GM19351 (cell line): ENCODE measurements at regions not wholly inside any gene's neighbourhood (a gene's known extent, or its start where the extent isn't known, plus 50 kb on each side); places are given as distances from the start of the nearest gene placed in this dataset.
"Not testable (repeated sequence)": the region's sequence is repeated elsewhere in the genome, so short reads cannot be mapped to it uniquely, and the experiment has no call there.

Experiments
- ATAC-seq: cut with Tn5 transposase; IDR thresholded peaks from one replicate; pipeline ENCODE4 v1.9.1; 2021; ENCODE audit warnings: mild to moderate bottlenecking, moderate library complexity; ENCODE audit not compliant: unreplicated experiment

DNA sequence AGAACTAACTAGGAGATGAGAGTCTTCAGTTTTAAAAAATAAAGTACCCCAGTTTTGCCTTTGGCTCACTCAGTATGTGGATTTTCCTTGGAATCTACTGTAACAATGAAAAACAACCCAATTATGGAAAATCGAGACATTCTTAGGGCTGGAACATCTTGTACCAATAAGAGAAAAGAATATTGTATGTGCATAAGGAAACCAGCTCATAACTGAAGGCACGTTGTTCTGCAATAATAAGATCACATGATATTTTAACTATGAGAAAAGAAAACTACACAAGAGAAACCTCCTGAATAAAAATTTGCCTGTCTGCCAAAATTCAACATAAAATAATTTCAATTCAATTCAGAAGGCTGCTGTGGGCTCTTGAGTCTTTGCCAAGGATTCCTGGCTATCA lies 261.8 kb upstream of the EDNRA start:
- no peak for ATAC-seq

DNA sequence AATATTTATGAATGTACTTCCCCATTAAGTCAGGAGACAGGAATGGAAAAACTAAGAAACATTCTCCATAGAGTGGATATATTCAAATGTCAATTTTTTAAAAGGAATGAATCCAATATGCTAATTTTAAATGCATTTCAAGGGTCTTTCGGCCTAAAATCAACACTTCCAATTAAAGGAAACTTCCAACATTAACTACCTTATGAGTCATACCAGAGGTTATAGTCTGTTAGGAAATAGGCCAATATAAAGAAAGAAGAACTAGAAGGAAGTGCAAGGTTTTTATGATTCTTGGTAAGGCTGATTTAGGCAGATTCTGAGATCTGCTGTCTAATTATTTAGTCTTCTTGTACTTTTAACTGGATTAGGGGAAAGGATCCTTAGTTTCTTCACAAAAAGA lies 260.1 kb upstream of the EDNRA start:
- no peak for ATAC-seq

DNA sequence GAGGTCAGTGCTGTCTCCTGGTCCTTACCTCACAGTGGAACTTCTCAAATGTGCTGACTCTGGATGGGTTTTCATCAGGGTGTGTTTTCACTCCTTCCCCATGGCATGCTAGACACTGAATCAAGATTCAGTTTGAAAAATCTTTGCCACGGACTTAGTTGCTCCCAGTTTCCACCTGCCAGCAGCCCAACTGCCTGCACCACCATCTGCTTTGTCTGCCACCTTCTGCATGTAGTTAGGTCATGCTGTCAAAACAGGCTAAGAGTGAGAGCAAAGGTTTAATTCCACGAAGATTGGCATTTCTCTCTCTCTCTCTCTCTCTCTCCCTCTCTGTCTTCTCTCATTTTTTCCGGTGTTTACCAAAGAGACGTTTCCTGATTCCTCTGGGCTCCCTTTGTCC lies 258.0 kb upstream of the EDNRA start:
- no peak for ATAC-seq

DNA sequence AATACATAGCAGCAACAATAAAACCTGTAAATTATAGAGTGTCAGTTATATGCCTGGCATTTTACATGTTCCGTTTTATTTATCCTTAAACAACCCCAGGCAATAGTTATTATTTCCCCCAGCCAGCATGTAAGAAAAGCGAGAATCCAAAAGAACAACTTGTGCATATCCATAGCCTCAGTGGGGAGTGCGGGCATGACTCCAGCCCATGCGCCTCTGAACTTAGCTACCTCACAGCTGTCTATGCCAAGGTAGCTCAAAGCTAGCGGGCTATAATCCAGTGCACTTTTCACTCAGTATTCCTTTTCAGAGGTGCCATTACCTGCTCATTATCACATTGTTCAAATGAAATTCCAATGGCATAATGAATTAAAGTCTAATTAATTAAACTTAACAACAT lies 257.3 kb upstream of the EDNRA start:
- ATAC-seq, result no peak

DNA sequence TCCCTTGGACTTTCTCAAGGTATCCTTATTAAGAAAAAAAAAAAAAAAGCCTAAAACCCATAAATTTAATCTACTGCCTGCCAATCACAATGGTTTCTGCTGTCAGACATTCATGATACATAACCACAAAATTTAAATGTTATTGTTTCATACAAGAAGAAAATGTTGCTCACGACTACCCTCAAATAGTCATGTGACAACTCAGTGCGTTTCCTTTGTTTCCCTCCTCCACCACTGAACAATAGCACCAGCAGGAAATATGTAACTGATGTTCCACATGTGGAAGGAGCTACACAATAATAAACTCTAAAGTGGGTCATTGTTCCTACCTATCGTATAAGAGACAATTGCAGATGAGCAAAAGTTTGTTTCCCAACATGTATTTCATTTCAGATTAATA lies 244.1 kb upstream of the EDNRA start:
- ATAC-seq, result no peak

DNA sequence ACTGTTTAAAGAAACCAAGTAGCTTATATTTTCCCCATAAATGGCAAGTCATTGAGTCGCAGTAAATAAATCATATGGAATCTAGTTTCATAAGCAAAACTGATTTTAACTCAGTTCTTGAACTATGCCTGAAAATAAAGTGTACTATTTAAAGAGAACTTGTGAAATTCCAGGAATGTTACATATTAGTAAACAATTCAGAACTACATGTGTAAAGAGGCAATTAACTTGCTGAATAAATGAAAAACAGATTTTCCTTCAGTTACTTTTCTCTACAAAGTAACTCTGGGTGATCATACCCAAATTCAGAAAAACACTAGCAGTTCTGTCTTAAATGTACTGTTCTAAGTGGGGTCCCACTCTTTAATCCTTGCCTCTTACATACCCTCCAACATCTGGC lies 236.1 kb upstream of the EDNRA start:
- no peak for ATAC-seq

DNA sequence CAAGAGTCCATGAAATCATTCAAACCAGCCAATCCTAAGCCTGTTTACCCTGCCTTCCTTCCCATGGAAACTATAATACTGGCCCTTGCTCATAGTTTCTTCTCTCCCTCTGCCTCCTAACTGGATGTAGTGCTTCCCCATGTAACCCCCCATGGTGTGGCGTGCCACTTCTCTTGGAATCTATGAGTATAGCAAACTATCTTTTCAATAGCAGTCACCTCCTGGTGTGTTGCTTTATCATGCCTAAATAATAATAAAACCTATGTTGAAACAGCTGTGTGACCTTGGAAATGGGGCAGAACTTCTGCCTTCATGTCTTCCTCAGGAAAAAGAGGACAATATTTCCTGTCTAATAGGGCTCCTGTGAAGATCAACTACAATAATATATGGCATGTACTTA lies 234.8 kb upstream of the EDNRA start:
- no peak for ATAC-seq

DNA sequence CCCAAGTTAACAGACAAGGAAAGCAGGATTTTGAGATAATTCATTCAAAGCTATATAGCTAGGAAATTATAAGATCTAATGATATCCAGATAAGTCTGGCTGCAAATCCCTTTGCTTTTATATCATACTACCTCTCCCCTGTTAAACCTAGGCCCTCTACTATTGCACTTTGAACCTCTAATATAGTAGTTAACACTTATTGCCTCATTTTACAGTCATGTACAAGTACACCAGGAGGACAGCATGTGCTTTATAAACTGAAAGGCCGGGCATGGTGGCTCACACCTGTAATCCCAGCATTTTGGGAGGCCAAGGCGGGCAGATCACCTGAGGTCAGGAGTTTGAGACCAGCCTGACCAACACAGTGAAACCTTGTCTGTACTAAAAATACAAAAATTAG lies 234.4 kb upstream of the EDNRA start:
- not testable (repeated sequence) for ATAC-seq

DNA sequence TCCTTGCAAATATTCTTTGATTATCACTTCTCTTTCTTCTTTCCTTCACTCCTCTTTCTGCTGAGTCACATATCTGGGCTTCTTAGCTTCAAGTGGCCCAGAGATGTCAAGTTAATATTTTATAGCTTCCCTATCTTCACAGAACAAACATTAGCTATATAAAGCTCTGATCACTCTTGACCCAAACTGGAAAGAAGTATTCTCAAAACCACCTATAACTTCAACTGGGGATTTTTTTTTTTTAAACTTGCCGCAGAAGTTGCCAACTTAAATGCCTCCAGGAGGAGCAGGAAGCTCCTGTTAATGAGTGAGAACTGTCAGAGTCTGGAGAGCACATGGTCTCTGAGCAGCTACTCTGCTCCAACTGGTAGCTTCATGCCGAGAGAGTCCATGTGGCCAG lies 233.3 kb upstream of the EDNRA start:
- ATAC-seq, result no peak

DNA sequence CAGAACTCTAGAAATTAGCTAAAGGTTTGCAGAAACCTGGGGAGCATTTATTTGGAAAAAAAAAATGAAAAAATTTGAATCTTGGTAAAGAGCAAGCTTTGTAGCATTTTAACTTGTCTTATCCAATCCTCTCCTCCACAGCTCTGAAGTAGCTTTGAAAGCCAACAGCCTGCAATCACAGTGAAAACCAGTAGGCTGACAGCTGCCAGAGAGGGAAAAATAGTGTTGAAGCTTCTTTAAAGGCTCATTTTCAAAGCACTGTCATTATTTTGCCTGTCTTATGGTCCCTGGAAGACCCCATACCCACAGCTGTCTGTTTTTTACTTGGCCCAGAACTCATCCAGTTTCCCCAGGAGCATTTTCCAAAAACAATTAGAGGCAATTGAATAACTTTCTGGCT lies 230.8 kb upstream of the EDNRA start:
- no peak for ATAC-seq

DNA sequence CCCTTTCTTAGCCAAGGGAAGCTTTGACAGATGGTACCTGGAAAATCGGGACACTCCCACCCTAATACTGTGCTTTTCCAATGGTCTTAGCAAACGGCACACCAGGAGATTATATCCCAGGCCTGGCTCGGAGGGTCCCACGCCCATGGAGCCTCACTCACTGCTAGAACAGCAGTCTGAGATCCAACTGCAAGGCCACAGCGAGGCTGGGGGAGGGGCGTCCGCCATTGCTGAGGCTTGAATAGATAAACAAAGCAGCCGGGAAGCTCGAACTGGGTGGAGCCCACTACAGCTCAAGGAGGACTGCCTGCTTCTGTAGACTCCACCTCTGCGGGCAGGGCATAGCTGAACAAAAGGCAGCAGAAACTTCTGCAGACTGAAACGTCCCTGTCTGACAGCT lies 225.6 kb upstream of the EDNRA start:
- ATAC-seq, result not testable (repeated sequence)

DNA sequence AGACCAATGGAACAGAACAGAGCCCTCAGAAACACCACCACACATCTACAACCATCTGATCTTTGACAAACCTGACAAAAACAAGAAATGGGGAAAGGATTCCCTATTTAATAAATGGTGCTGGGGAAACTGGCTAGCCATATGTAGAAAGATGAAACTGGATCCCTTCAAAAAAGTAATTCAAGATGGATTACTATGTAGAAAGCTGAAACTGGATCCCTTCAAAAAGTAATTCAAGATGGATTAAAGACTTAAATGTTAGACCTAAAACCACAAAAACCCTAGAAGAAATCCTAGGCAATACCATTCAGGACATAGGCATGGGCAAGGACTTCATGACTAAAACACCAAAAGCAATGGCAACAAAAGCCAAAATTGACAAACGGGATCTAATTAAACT lies 221.6 kb upstream of the EDNRA start:
- ATAC-seq, result not testable (repeated sequence)

DNA sequence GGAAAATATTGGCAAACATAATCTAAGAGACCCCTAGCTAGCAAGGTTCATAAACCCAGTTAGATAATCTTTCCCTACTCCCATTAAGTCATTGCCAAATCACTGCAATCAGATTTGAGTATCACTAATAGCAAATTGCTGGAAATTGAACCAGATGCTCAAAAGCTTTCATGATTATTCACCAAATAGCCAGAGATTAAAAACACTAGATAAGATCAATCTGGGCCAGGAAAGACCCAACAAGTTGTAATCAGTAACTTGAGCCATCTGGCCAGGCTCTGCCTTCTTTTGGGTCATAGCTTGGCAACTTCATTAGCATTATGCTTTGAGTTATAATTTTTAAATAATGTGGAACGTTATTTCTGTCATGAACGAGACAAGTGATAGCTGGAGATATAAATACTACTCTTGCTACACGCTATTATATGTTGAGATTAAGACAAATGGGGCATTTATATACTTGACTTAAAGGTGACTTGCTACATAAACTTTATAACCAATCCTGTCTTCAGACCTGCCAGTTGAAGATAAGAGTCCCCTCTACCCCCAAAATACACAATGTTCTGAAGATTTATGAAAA lies 196.6 kb upstream of the EDNRA start:
- no peak for ATAC-seq

DNA sequence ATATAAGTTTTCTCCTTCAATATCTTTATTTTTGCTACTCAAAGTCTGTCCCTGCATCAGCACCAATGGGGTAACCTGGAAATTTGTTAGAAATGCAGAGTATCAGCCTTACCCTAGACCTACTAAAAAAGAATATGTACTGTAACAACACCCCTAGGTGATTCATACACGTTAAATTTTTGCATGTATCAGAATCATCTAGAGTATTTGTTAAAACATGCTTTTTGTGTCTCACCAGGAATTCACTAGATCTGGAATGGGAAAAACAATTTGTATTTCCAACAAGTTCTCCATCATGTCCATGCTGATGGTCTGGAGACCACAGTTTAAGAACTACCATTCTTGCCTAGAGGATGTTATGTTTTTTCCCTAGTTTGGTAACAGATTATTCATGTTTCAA lies 196.0 kb upstream of the EDNRA start:
- no peak for ATAC-seq

DNA sequence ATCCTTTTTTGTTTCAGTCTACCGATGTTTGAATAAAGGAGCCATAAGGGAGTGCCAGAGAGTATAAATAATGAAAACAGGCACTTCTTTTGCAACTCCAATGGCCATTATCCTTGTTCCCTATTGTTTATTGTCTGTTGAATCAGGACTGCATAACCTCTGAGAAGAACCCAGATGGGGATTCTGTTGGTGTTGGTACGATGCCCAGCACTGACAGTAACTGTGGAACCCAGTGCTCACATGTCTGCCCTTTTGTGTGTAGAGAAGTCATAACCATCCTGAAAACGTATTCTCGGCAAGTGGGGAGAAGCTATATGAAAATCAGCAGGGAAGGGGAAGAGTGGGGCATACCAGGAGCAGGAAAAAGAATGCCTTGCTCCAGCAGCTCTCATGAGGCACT lies 195.1 kb upstream of the EDNRA start:
- no peak for ATAC-seq

DNA sequence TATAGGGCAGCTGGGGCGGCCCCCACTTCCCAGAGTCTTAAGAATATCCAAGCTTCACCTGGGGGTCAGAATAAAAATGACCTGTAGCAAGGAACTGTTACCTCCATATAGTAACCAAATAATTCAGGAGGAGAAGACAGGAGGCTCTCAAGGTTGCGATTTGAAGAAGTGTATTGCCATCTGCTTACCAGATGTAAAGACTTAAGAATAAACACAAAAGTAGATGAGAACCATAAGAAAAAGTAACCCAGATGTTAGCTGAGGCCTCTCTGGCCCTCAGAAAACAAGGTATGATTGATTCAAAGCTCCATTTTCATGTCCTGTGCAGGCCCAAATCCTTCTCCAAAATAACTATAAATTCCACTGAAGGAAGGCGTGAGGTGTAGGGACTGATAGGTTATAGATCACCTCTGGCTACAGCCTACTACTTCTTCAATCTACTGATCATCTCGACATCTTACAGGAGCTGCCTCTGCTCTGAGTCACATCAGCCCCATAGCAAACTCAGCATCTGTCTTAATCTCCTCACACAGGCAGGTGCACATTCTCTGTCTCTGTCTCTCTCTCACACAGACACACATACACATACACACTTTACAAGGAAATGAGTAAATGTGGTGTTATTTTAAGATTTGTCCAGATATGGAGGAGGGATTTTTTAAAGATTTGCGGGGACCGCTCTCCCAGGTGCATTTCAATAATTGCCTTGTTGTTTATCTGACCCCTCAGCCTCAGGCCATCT lies 193.9 kb upstream of the EDNRA start:
- ATAC-seq, result no peak

DNA sequence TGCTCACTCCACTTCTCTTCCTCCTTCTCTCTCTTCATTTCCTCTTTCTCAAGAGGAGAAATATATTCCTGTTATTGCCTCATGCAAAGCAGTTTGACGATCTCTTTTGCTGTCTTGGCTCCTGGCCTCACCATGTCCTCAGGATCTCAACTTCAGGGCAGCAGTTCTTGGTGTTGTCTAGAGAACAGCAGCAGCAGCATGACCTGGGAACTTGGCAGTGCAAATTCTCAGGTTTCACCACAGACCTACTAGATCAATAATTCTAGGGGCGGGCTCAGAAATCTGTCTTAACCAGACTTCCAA lies 193.4 kb upstream of the EDNRA start:
- ATAC-seq, result no peak

DNA sequence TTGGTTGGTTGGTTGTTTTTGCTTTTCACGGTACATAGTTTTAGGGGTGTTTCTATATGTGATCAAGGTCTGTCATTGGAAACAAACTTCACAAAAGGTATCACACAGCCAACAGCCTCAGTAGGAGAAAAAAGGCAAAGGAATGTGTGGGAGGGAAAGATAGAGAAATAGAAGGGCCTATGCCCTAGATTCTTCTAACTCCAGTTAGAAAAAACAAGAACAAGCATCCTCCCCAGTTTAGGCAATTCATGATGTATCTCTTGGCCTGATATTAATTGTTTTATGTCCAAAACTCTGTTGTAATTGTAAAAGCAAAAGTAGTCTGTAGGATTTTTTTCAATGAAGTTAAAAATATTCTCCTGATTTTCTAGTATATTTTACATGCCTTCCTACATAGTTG lies 192.4 kb upstream of the EDNRA start:
- ATAC-seq, result no peak

DNA sequence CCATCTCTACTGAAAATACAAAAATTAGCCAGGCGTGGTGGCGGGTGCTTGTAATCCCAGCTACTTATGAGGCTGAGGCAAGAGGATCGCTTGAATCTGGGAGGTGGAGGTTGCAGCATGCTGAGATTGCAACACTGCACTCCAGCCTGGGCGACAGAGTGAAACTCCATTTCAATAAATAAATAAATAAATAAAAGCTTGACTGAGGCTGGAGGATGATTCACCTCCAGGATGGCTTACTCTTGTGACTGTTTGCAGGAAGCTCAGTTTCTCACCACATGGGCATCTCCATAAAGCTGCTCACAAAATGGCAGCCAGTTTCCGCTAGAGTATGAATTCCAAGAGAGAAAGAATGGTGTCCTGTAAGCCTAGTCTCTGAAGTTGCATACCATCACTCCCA lies 191.7 kb upstream of the EDNRA start:
- ATAC-seq, result no peak

DNA sequence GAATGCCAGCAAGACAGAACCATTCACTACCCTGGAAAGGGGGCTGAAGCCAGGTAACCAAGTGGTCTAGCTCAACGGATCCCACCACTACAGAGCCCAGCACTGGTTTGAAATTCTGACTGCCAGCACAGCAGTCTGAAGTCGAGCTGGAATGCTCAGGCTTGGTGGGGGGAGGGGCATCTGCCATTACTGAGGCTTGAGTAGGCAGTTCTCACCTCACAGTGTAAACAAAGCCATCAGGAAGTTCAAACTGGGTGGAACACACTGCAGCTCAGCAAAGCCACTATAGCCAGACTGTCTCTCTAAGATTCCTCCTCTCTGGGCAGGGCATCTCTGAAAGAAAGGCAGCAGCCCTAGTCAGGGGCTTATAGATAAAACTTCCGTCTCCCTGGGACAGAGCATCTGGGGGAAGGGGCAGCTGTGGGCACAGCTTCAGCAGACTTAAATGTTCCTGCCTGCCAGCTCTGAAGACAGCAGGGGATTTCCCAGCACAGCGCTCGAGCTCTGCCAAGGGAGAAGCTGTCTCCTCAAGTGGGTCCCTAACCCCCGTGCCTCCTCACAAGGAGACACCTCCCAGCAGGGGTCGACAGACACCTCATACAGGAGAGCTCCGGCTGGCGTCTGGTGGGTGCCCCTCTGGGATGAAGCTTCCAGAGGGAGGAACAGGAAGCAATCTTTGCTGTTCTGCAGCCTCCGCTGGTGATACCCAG lies 188.1 kb upstream of the EDNRA start:
- not testable (repeated sequence) for ATAC-seq

DNA sequence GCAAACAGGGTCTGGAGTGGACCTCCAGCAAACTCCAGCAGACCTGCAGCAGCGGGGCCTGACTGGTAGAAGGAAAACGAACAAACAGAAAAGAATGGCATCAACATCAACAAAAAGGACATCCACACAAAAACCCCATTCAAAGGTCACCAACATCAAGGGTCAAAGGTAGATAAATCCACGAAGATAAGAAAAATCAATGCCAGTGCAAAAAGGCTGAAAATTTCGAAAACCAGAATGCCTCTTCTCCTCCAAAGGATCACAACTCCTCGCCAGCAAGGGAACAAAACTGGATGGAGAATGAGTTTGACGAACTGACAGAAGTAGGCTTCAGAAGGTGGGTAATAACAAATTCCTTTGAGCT lies 187.6 kb upstream of the EDNRA start:
- not testable (repeated sequence) for ATAC-seq

DNA sequence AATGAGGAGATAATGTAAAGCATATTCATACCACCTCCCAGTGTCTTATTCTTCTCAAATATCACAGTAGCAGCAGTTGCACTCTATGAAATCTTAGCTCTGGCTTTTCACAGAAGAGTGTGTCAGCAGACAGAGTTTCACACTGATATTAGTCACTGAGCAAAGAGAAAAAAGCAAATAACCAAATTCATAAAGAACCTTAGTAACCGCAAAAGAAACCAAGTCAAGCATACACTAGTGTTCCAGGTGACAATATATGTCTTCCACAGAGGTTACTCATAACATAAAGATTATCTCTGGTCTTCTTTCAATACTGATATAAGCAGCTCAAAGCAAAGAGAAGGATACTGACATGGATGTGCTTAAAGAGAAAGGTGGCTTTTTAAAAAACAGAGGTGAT lies 181.7 kb upstream of the EDNRA start:
- no peak for ATAC-seq
